Ascending aorta (tissue), 2 donors: ENCODE measurements at regions not wholly inside any gene's neighbourhood (a gene's known extent, or its start where the extent isn't known, plus 50 kb on each side); places are given as distances from the start of the nearest gene placed in this dataset.

Experiments
- DNase-seq, 2 donors: peaks; one replicate each; pipeline ENCODE4 v3.0.0-alpha.2; 2019; ENCODE audit warnings: low spot score in 2 of 2
- H3K27ac ChIP-seq, 2 donors: fragments of 200-600 bp; sonication (generic); one replicate each; pipeline ENCODE4 v1.5.1; 2016 to 2017; ENCODE audit warnings: mild to moderate bottlenecking in 1 of 2
- H3K27me3 ChIP-seq: fragments of 200-600 bp; sonication (generic); one replicate; pipeline ENCODE4 v1.5.1; 2017
- H3K36me3 ChIP-seq, 2 donors: fragments of 200-600 bp; sonication (generic); one replicate each; pipeline ENCODE4 v1.5.1; 2016
- H3K4me1 ChIP-seq, 2 donors: fragments of 200-600 bp; sonication (generic); one replicate each; pipeline ENCODE4 v1.5.1; 2016 to 2017; ENCODE audit warnings: mild to moderate bottlenecking in 1 of 2
- H3K4me3 ChIP-seq, 2 donors: fragments of 200-600 bp; sonication (generic); one replicate each; pipeline ENCODE4 v1.5.1; 2016 to 2017; ENCODE audit warnings: mild to moderate bottlenecking in 1 of 2
- H3K9me3 ChIP-seq, 2 donors: fragments of 200-600 bp; sonication (generic); one replicate each; pipeline ENCODE4 v1.5.1; 2016
- CTCF ChIP-seq, 3 experiments: fragments of 200-600 bp in 2 of 3; fragments of 450-650 bp in 1 of 3; sonication (generic) in 2 of 3; IDR thresholded peaks; one replicate each; pipeline ENCODE4 v1.5.1; 2016 to 2019; ENCODE audit warnings: antibody characterized with exemption in 3 of 3, mild to moderate bottlenecking in 1 of 3, moderate library complexity in 1 of 3
- intact Hi-C: fragments of 100-400 bp; cut with DNase I; formaldehyde crosslinking; loops from one replicate; pipeline ENCODE4 v1.15.1; 2023

- no peak overlapping the region for H3K4me3 ChIP-seq
- H3K27ac ChIP-seq = no peak overlapping the region
- intact Hi-C loops = no loop called here
- H3K9me3 ChIP-seq = no peaks in the 10 kb centered on the region
- DNase-seq = no peak
- H3K4me1 ChIP-seq = no peaks in the 10 kb centered on the region
- no peak for TF ChIP-seq CTCF (IDR thresholded peaks at IDR 0.05)
- no peaks in the 10 kb centered on the region for H3K27me3 ChIP-seq
- no peaks in the 10 kb centered on the region for H3K36me3 ChIP-seq
Measured at GRCh38 chr14:48526307-48526706, 850.9 kb upstream of the MDGA2 start.

- no peak for DNase-seq
- no peak overlapping the region for H3K4me3 ChIP-seq
- intact Hi-C loops = no loop called here
- H3K27me3 ChIP-seq = no peaks in the 10 kb centered on the region
- H3K9me3 ChIP-seq = no peaks in the 10 kb centered on the region
- H3K36me3 ChIP-seq = no peaks in the 10 kb centered on the region
- H3K4me1 ChIP-seq = no peaks in the 10 kb centered on the region
- TF ChIP-seq CTCF (IDR thresholded peaks at IDR 0.05) = no peak
- H3K27ac ChIP-seq = no peak overlapping the region
Measured at GRCh38 chr14:48504921-48505320, 829.5 kb upstream of the MDGA2 start.

- Histone ChIP-seq H3K4me1 (no peaks in the 10 kb centered on the region), H3K36me3 (no peaks in the 10 kb centered on the region)
- intact Hi-C loops = no loop called here
Measured at GRCh38 chr14:48490756-48491155, 815.4 kb upstream of the MDGA2 start.

GRCh38 chr14:48473944-48474343 is 798.5 kb upstream of the MDGA2 start:
- no peak for DNase-seq
- no peak overlapping the region for H3K4me3 ChIP-seq
- no peak overlapping the region for H3K27ac ChIP-seq
- H3K27me3 ChIP-seq = no peaks in the 10 kb centered on the region
- H3K36me3 ChIP-seq = no peaks in the 10 kb centered on the region
- no peak for TF ChIP-seq CTCF (IDR thresholded peaks at IDR 0.05)
- no peaks in the 10 kb centered on the region for H3K9me3 ChIP-seq
- intact Hi-C loops = no loop called here
- H3K4me1 ChIP-seq = no peaks in the 10 kb centered on the region

More at GRCh38 chr14:48490756-48491155, 815.4 kb upstream of the MDGA2 start:
- H3K9me3 ChIP-seq = no peaks in the 10 kb centered on the region
- no peak overlapping the region for H3K4me3 ChIP-seq
- no peak for TF ChIP-seq CTCF (IDR thresholded peaks at IDR 0.05)
- no peak for DNase-seq
- no peaks in the 10 kb centered on the region for H3K27me3 ChIP-seq
- H3K27ac ChIP-seq = no peak overlapping the region

GRCh38 chr14:48456051-48456450 is 780.6 kb upstream of the MDGA2 start:
- Histone ChIP-seq H3K9me3 (no peaks in the 10 kb centered on the region), H3K4me3 (no peak overlapping the region), H3K4me1 (no peaks in the 10 kb centered on the region), H3K27ac (no peak overlapping the region), H3K27me3 (no peaks in the 10 kb centered on the region), H3K36me3 (no peaks in the 10 kb centered on the region)
- no peak for DNase-seq
- intact Hi-C loops = no loop called here
- TF ChIP-seq CTCF (IDR thresholded peaks at IDR 0.05) = no peak

- intact Hi-C loops = no loop called here
- no peaks in the 10 kb centered on the region for H3K9me3 ChIP-seq
- no peak overlapping the region for H3K27ac ChIP-seq
- H3K27me3 ChIP-seq = no peaks in the 10 kb centered on the region
- H3K4me3 ChIP-seq = no peak overlapping the region
- no peak for DNase-seq
- H3K4me1 ChIP-seq = no peaks in the 10 kb centered on the region
- H3K36me3 ChIP-seq = no peaks in the 10 kb centered on the region
- TF ChIP-seq CTCF (IDR thresholded peaks at IDR 0.05) = no peak
Measured at GRCh38 chr14:48454887-48455286, 779.5 kb upstream of the MDGA2 start.
